Upper lobe of left lung (tissue), 4 donors: ENCODE measurements at regions not wholly inside any gene's neighbourhood (a gene's known extent, or its start where the extent isn't known, plus 50 kb on each side); places are given as distances from the start of the nearest gene placed in this dataset.
"Not testable (repeated sequence)": the region's sequence is repeated elsewhere in the genome, so short reads cannot be mapped to it uniquely, and the experiment has no call there.

Experiments
- CTCF ChIP-seq, 6 experiments: fragments of 450-650 bp in 4 of 6; fragments of 200-600 bp in 2 of 6; sonication (generic) in 2 of 6; IDR thresholded peaks; one replicate each; pipeline ENCODE4 v1.5.1; 2016 to 2019; ENCODE audit warnings: antibody characterized with exemption in 6 of 6
- POLR2A ChIP-seq, 4 donors: fragments of 450-650 bp; IDR thresholded peaks; one replicate each; pipeline ENCODE4 v1.5.1; 2016 to 2017; ENCODE audit warnings: antibody characterized with exemption in 4 of 4, mild to moderate bottlenecking in 2 of 4

- TF ChIP-seq CTCF, POLR2A (IDR thresholded peaks at IDR 0.05): not testable (repeated sequence)
Observed at GRCh38 chr20:47842004-47842403, 56.7 kb upstream of the SULF2 start.
